SH-SY5Y (cell line): ENCODE measurements at regions not wholly inside any gene's neighbourhood (a gene's known extent, or its start where the extent isn't known, plus 50 kb on each side); places are given as distances from the start of the nearest gene placed in this dataset.

Source experiments
- GATA2 ChIP-seq: IDR thresholded peaks from 2 replicates; pipeline ENCODE4 v1.6.1; 2011; ENCODE audit warnings: mild to moderate bottlenecking, low read depth, low read length
- GATA3 ChIP-seq: IDR thresholded peaks from 2 replicates; pipeline ENCODE4 v1.6.1; 2011; ENCODE audit warnings: low read depth, mild to moderate bottlenecking, low read length, moderate library complexity

DNA sequence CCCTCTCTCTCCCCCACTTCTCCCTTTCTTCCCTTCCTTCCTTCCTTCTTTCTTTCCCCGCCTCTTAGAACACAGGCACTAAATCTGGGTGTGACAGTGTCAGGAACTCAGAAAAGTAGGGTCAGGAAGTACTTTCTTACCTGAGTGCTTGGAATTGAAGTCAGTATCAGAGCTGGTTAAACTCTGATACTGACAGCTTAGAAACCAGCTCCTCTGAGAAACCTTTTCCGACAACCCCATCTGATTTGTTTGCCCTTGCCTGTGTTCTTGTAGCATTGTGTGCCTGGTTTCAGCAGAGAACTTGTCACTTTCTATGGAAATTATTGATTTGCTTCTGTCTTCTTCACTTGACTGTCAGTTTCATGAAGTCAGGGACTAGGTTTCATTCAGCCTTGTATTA, 113.9 kb downstream of the AASDH start:
- no peak for TF ChIP-seq GATA3
- no peak for TF ChIP-seq GATA2
